ENCODE measurements at regions not wholly inside any gene's neighbourhood (a gene's known extent, or its start where the extent isn't known, plus 50 kb on each side); places are given as distances from the start of the nearest gene placed in this dataset.

DNA sequence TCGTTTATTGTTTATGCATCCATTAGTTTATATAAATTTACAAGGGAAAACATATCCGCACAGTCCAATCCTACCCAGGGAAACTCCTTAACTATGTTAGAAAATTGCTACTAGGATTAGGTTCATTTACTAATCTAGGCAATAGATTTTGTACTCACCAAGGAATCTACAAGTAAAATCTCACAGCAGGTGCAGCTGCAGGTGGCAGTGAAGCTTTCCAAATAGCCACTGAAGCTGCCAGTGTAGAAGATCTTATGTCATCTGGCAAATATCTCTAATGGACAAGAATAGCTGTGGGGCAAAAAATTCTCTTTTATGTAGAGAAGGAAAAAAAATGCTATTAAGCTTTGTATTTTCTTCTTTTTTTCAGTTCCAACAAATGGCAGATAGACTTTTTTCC, 963.4 kb upstream of the ADGRL4 start:
- no peak for DNase-seq

GRCh38 chr1:79966438-79966837, 959.9 kb upstream of the ADGRL4 start:
- no peak for DNase-seq

DNA sequence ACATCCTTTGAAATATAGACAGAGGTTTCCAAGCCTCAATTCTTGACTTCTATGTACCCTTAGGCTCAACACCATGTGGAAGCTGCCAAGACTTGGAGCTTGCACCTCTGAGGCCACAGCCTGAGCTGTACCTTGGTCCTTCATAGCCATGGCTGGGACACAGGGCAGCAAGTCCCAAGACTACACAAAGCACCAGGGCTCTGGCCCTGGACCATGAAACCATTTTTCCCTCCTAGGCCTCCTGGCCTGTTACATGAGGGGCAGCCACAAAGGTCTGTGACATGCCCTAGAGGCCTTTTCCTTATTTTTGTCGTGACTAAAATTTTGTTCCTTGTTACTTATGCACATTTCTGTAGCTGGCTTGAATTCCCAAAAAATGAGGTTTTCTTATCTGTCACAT, 953.1 kb upstream of the ADGRL4 start:
- DNase-seq: no peak

GRCh38 chr1:79955966-79956365, 949.4 kb upstream of the ADGRL4 start:
- DNase-seq: no peak

DNA sequence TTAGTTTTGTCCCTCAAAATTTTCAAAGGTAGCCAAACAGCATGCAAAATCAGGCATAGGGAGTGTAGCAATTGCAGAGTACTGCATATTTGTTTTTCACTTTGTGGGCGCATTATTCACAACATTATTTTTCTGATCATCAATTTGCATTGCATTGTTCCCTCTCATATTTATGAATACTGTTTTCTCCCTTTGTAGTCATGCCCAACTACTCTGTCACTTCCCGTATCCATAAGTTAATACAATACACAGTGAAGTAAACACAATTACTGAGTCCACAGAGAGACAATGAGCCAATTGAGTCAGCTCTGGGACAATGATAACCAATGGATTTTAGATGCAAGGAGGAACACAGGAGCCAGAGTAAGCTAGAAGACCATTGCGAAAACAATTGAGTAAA, 944.0 kb upstream of the ADGRL4 start:
- no peak for DNase-seq

DNA sequence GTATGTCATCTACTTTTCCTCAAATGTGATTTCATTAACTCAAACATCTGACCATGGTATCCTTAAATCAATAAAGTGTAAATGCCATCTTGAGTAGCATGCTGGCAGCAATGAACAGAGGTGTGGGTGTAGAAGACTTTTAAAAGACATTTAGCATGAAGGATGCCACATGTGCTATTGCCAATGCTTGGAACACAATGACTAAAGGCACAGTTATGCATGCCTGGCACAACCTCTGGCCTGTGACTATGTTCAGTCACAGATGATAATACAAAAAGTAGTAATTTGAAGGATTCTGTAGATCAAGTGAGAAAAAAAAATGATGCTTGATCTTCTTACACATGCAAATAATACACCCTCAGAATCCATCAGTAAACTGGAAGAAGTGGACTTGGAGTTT, 938.9 kb upstream of the ADGRL4 start:
- no peak for DNase-seq

DNA sequence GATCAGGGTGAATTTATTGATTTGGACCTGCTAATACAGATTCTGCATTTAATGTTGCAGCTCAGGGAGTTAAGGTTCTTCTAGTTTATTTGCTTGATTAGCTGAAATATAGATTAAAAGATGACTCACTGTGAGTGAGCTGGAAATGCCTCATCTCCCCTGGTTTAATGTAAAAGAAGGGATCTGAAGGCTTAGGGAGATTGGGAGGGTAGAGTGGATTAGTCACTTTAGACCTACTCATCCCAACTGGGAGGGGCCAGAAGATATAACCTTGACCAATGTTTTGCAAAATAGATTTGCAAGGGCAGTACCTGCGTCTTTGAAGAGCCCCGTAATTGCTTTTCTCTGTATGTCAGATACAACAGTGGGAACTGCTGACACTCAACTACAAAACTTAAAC, 922.8 kb upstream of the ADGRL4 start:
- no peak for DNase-seq

- no peak for DNase-seq
Observed at GRCh38 chr1:79928901-79929300, 922.4 kb upstream of the ADGRL4 start.

- no peak for DNase-seq
Observed at GRCh38 chr1:79920960-79921669, 914.6 kb upstream of the ADGRL4 start.

DNA sequence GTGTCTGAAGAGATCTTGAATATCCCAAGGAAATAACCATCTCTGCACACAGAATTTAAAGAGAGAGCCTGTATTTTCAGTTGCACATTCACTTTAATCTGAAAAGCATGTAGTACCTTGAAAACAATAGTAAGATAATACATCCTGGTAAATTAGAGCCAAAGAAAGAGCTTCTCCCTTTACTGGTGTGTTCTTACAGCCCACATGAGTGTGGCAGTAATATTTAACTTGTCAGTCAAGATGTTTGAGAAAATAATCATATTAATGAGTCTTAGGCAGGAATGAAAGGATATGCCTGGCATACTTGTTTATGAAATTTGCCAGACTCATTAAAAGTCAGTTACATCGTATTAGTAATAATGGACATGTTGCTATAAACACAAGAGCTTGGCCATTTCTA, 908.4 kb upstream of the ADGRL4 start:
- DNase-seq: no peak

DNA sequence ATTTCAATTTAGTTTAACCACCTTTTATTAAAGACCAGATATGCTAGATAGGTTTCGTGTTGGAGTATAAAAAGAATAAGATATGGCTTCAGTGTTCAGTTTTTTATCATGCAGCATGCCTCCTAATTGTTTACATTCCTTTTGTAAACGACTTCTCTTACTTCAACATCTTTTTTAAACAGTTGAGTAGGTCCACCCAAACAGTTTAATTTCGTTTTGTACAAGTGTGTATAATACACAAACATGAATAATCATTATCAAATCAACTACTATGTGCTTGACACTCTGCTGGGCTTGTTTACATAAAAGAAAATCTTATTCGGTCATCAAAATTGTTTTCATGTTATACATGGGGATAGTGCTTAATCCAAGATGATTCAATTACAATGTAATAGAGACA, 906.3 kb upstream of the ADGRL4 start:
- DNase-seq: no peak

DNA sequence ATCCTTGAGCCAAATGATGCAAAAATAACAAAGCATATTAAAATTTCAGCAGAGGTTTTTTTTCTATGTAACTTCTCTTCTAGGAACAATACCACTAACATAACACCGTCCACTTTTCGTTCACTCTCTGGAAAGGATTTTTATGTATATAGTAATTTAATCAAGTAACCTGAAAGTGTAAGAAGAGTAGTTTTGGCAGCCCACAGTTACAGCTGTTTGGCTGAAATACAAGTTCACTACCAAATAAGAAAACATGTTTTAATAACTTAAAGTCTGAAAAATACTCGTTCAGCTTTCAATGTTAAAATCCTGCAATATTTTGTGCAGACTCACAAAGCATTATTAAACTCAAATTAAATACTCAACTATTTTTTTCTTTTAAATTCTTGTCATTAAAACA, 896.8 kb upstream of the ADGRL4 start:
- DNase-seq: no peak

- DNase-seq: no peak
Observed at GRCh38 chr1:79902418-79902817, 895.9 kb upstream of the ADGRL4 start.

GRCh38 chr1:79899914-79900313, 893.4 kb upstream of the ADGRL4 start:
- DNase-seq: no peak

DNA sequence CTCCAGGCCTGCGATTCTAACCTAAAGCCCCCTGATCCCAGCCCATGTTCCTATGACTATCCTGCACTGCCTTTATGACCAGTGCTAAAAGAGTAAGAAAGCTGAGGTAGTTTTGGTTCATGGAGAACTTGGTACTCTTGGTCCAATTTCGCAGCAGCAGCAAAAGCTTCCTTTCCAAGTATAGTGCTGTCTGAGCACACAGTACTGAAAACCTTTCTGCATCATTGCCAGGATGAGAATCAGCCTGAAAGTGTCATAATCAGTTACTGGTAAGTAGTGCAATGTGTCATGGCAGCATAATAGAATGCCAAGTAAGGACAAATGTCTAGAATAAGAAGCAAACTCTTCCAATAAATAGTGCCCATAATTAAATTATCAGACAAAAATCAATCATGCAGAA, 889.6 kb upstream of the ADGRL4 start:
- DNase-seq: no peak

- DNase-seq: no peak
Observed at GRCh38 chr1:79895573-79895972, 889.0 kb upstream of the ADGRL4 start.

DNA sequence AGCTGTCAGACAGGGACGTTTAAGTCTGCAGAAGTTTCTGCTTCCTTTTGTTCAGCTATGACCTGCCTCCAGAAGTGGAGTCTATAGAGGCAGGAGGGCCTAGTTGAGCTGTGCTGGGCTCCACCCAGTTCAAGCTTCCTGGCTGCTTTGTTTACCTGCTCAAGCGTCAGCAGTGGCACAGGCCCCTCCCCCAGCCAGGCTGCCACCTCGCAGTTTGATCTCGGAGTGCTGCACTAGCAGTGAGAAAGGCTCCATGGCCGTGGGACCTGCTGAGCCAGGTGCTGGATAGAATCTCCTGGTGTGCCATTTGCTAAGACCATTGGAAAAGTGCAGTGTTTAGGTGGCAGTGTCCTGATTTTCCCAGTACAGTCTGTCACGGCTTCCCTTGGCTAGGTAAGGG, 887.6 kb upstream of the ADGRL4 start:
- DNase-seq: peak; percentile 19

DNA sequence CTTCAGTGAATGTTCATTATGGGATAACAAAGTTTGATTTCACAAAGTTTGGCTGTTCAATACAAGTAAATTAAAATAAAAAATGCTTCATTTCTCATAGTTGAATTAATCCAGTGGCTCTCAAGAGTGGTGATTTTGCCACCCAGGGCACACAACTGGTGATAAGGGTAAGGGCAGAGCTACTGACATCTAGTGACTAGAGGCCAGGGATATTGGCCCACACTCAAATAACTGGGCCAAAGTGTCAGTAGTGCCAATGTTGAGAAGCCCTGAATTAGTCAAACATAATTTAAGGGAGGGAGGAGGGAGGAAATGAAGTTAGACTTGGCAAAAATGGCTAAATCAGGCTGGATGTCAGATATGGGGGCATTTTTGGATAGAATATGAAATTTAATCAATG, 880.5 kb upstream of the ADGRL4 start:
- no peak for DNase-seq

DNA sequence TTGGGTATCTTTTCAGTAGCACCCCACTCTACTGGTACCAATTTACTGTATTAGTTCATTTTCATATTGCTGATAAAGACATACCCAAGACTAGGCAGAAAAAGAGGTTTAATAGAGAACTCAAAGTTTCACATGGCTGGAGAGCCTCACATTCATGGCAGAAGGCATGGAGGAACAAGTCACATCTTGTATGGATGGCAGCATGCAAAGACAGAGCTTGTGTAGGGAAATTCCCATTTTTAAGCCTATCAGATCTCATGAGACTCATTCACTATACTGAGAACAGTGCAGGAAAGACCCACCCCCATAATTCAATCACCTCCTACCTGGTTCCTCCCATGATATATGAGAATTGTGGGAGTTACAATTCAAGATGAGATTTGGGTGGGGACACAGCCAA, 878.6 kb upstream of the ADGRL4 start:
- DNase-seq: no peak

- DNase-seq: no peak
Observed at GRCh38 chr1:79877086-79877485, 870.6 kb upstream of the ADGRL4 start.

- DNase-seq: no peak
Observed at GRCh38 chr1:79875187-79875586, 868.7 kb upstream of the ADGRL4 start.

DNA sequence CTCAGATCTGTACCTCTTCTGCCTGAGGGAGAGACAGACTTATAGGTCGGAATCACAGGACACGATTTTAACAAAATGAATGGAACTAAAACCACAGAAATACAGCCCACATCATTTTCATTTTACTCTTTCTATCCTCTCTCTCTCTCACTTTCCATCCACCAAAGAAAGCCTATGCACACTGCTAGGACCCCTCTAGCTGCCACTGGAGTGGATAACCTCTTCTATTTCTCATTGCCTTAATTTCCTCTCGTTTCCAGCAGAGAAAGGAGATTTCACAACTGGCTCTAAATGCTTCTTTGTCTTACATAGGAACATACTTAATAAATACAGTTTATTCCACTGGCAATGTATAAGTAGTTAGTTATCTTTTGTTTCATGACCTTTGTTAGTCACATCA, 867.8 kb upstream of the ADGRL4 start:
- no peak for DNase-seq

DNA sequence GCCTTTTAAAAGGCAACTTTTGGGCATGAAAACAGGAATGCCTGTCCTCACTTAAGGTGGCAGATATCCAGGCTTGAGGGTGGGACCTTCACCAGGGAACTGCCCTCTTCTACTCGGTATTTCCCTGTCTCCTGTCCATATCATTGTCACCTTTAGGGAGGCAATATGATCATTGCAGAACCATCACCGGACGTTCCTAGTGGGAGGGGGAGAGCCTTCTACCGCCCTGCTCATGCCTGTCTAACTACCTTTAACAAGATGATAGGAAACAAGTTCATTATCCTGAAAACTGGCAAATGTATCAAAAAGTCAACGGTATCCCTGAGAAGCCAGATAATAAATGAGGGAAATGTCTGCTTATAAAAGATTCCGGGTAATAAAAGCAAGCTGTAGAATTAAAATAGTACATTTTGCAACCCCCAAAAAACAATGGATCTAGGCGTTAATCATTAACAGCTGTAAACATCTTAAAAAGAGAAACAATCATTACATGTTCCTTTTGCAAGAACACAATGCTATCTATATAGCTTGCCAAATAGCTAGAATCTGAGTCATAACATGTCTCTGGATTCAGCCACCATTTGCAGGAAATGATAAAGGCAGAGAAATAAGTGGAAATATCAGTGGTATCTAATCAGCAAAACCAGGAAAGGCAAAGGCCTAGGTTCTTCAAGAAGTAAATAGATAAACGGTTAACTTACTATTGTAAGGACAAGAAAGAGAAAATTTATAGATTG, 852.9 kb upstream of the ADGRL4 start:
- no peak for DNase-seq

- DNase-seq: no peak
Observed at GRCh38 chr1:79852004-79852403, 845.5 kb upstream of the ADGRL4 start.

DNA sequence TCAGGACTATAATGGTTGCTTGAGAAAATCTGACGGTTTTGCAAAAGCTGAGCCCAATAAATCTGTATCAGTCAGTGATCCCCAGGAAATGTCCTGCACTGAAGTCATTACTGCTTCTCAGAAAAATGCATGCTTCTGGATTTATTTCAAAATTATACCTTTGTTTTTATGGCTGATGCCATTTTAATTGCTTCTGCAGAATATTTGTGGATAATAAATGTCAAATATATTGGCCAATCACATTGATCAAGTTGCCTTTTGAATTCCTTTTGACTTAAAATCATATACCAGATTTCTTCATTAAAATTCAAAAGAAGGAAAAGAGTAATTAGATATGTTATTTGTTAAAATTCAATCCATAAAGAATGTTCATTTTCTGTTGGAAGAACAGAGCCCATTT, 842.9 kb upstream of the ADGRL4 start:
- no peak for DNase-seq

Measured in NCI-H510A (cell line).